Breast epithelium (tissue), 3 donors: ENCODE measurements at regions not wholly inside any gene's neighbourhood (a gene's known extent, or its start where the extent isn't known, plus 50 kb on each side); places are given as distances from the start of the nearest gene placed in this dataset.

Experiments used
- CTCF ChIP-seq, 3 donors: fragments of 450-650 bp; IDR thresholded peaks; one replicate each; pipeline ENCODE4 v1.5.1; 2016 to 2017; ENCODE audit warnings: antibody characterized with exemption in 3 of 3, mild to moderate bottlenecking in 3 of 3, moderate library complexity in 3 of 3
- POLR2A ChIP-seq: fragments of 450-650 bp; IDR thresholded peaks from one replicate; pipeline ENCODE4 v1.6.1; 2016; ENCODE audit warnings: antibody characterized with exemption, mild to moderate bottlenecking, moderate library complexity
- POLR2AphosphoS5 ChIP-seq, 3 donors: sonication (generic); formaldehyde crosslinking; IDR thresholded peaks; one replicate each; pipeline ENCODE4 v1.6.1; 2017; ENCODE audit warnings: antibody characterized with exemption in 3 of 3

GRCh38 chr16:8407351-8407750 lies 183.0 kb downstream of the TMEM114 start:
- TF ChIP-seq CTCF (IDR thresholded peaks at IDR 0.05) (no peak), POLR2AphosphoS5 (IDR thresholded peaks at IDR 0.05) (no peak), POLR2A (no peak)
